A549 (cell line): ENCODE measurements at regions not wholly inside any gene's neighbourhood (a gene's known extent, or its start where the extent isn't known, plus 50 kb on each side); places are given as distances from the start of the nearest gene placed in this dataset.

Experiments
- ATAC-seq, 2 experiments: fragments of 200-7000 bp in 1 of 2; fragments of >200 bp in 1 of 2; cut with Nextera tagmentation in 1 of 2; cut with Tn5 transposase in 1 of 2; 3 replicates each; pipeline versions ENCODE4 v1.8.0 to v1.9.1; 2018 to 2020; ENCODE audit warnings: mild to moderate bottlenecking in 1 of 2, moderate library complexity in 1 of 2
- CTCF ChIA-PET: fragments of 300-600 bp; sonication (Branson Sonifier 250); formaldehyde crosslinking; extraction: SDS; loops from one replicate; lab custom pipeline; 2021; ENCODE audit warnings: antibody characterized with exemption, inconsistent platforms; lab: Yijun Ruan, JAX
- POLR2A ChIA-PET: fragments of 350-600 bp; formaldehyde crosslinking; extraction: SDS; loops from one replicate; lab custom pipeline; 2021; ENCODE audit warnings: antibody characterized with exemption, inconsistent platforms; lab: Yijun Ruan, JAX
- DNase-seq, 2 experiments: peaks; one replicate each; pipeline versions ENCODE4 v3.0.0 to v3.0.0-alpha.2; 2011 to 2016; ENCODE audit warnings: low read depth in 1 of 2, low spot score in 1 of 2
- FAIRE-seq: peaks from 2 replicates; lab custom pipeline; 2011; peaks lifted over from hg19 to GRCh38; lab: Jason Lieb, UNC
- H3K27ac ChIP-seq, 2 experiments: fragments of >200 bp; sonication (Bioruptor Twin); formaldehyde crosslinking; 3 replicates each; pipeline ENCODE4 v1.5.1; 2016 to 2017
- H3K4me1 ChIP-seq: fragments of >200 bp; sonication (Bioruptor Twin); formaldehyde crosslinking; 3 replicates; pipeline ENCODE4 v1.6.1; 2016
- H3K4me2 ChIP-seq: fragments of >200 bp; sonication (Bioruptor Twin); formaldehyde crosslinking; 3 replicates; pipeline ENCODE4 v1.6.1; 2016
- H3K4me3 ChIP-seq: fragments of >200 bp; sonication (Bioruptor Twin); formaldehyde crosslinking; 3 replicates; pipeline ENCODE4 v1.5.1; 2016
- H3K9me3 ChIP-seq: fragments of >200 bp; sonication (Bioruptor Twin); formaldehyde crosslinking; 3 replicates; pipeline ENCODE4 v1.6.1; 2016
- BHLHE40 ChIP-seq: IDR thresholded peaks from 2 replicates; pipeline ENCODE4 v1.6.1; 2012; ENCODE audit warnings: low read depth, low read length, inconsistent platforms
- CBX2 ChIP-seq: fragments of 200-600 bp; sonication (generic); IDR thresholded peaks from 2 replicates; pipeline ENCODE4 v1.6.1; 2016; ENCODE audit warnings: low read depth, mild to moderate bottlenecking, borderline replicate concordance
- CBX8 ChIP-seq: fragments of 200-600 bp; sonication (generic); IDR thresholded peaks from 2 replicates; pipeline ENCODE4 v1.6.1; 2016
- CEBPB ChIP-seq, 2 experiments: fragments of >200 bp in 1 of 2; sonication (Bioruptor Twin) in 1 of 2; formaldehyde crosslinking in 1 of 2; IDR thresholded peaks; 2 replicates each; pipeline ENCODE4 v1.6.1; 2012 to 2016
- CHD2 ChIP-seq: fragments of 150-350 bp; IDR thresholded peaks from 2 replicates; pipeline ENCODE4 v1.6.1; 2014; ENCODE audit warnings: low read length; ENCODE audit not compliant: partially characterized antibody
- E2F6 ChIP-seq: IDR thresholded peaks from 2 replicates; pipeline ENCODE4 v1.6.1; 2012; ENCODE audit warnings: low read depth, borderline replicate concordance
- EHF ChIP-seq: fragments of 250-450 bp; sonication (Bioruptor Pico); IDR thresholded peaks from 2 replicates; pipeline ENCODE4 v1.5.0; 2020; ENCODE audit warnings: mild to moderate bottlenecking
- EHMT2 ChIP-seq: fragments of 200-600 bp; sonication (generic); IDR thresholded peaks from 2 replicates; pipeline ENCODE4 v1.6.1; 2016; ENCODE audit warnings: antibody characterized with exemption, low read depth, mild to moderate bottlenecking, moderate library complexity
- EP300 ChIP-seq, 2 experiments: fragments of >200 bp; sonication (Bioruptor Twin); formaldehyde crosslinking; IDR thresholded peaks; 2 replicates in 1 of 2; 3 replicates in 1 of 2; pipeline ENCODE4 v1.6.1; 2016 to 2017
- ESRRA ChIP-seq: fragments of 150-350 bp; IDR thresholded peaks from 2 replicates; pipeline ENCODE4 v1.6.1; 2014; ENCODE audit warnings: mild to moderate bottlenecking, low read length, borderline replicate concordance
- FOSB ChIP-seq: fragments of 250-450 bp; sonication (Bioruptor Pico); IDR thresholded peaks from 2 replicates; pipeline ENCODE4 v1.5.0; 2020; ENCODE audit warnings: mild to moderate bottlenecking, moderate library complexity
- GATA3 ChIP-seq: IDR thresholded peaks from 2 replicates; pipeline ENCODE4 v1.6.1; 2012; ENCODE audit warnings: borderline replicate concordance
- HDAC2 ChIP-seq: fragments of 200-600 bp; sonication (generic); IDR thresholded peaks from 2 replicates; pipeline ENCODE4 v1.6.1; 2016
- HES2 ChIP-seq: fragments of >200 bp; sonication (Bioruptor Twin); formaldehyde crosslinking; IDR thresholded peaks from 2 replicates; pipeline ENCODE4 v1.6.1; 2016
- HEYL ChIP-seq: fragments of 250-450 bp; sonication (Bioruptor Pico); IDR thresholded peaks from 2 replicates; pipeline ENCODE4 v1.8.0; 2021; ENCODE audit warnings: mild to moderate bottlenecking, moderate library complexity
- HOXA7 ChIP-seq: fragments of 250-450 bp; sonication (Bioruptor Pico); IDR thresholded peaks from 2 replicates; pipeline ENCODE4 v1.5.0; 2020; ENCODE audit warnings: mild to moderate bottlenecking, moderate library complexity
- KDM5A ChIP-seq: fragments of 200-600 bp; sonication (generic); IDR thresholded peaks from 2 replicates; pipeline ENCODE4 v1.6.1; 2016; ENCODE audit warnings: antibody characterized with exemption, mild to moderate bottlenecking
- MAFK ChIP-seq: fragments of 450-650 bp; IDR thresholded peaks from 2 replicates; pipeline ENCODE4 v1.6.1; 2014; ENCODE audit not compliant: partially characterized antibody
- MAX ChIP-seq: IDR thresholded peaks from 2 replicates; pipeline ENCODE4 v1.6.1; 2012
- MAZ ChIP-seq: fragments of 150-350 bp; IDR thresholded peaks from 2 replicates; pipeline ENCODE4 v1.6.1; 2014; ENCODE audit warnings: antibody characterized with exemption, low read depth, low read length, borderline replicate concordance
- NFE2L2 ChIP-seq: fragments of 150-350 bp; conservative IDR thresholded peaks from 2 replicates; pipeline ENCODE4 v1.6.1; 2014; ENCODE audit warnings: low read length
- NR3C1 ChIP-seq: fragments of >200 bp; sonication (Bioruptor Twin); formaldehyde crosslinking; IDR thresholded peaks from 3 replicates; pipeline ENCODE4 v1.6.1; 2017
- PHF8 ChIP-seq: fragments of 200-600 bp; sonication (generic); IDR thresholded peaks from 2 replicates; pipeline ENCODE4 v1.6.1; 2016; ENCODE audit warnings: low read depth, mild to moderate bottlenecking, antibody characterized with exemption, moderate library complexity, borderline replicate concordance
- POLR2A ChIP-seq: IDR thresholded peaks from 2 replicates; pipeline ENCODE4 v1.6.1; 2012; ENCODE audit warnings: mild to moderate bottlenecking, low read length
- POLR2AphosphoS2 ChIP-seq: conservative IDR thresholded peaks from 2 replicates; pipeline ENCODE4 v1.6.1; 2012; ENCODE audit warnings: low read length, improper control_type of control experiment, inconsistent platforms
- RCOR1 ChIP-seq: fragments of 150-350 bp; IDR thresholded peaks from 2 replicates; pipeline ENCODE4 v1.6.1; 2014; ENCODE audit warnings: antibody characterized with exemption, low read length, low read depth
- RFX5 ChIP-seq: fragments of 450-650 bp; IDR thresholded peaks from 2 replicates; pipeline ENCODE4 v1.7.1; 2014; ENCODE audit warnings: antibody characterized with exemption, mild to moderate bottlenecking, moderate library complexity
- RNF2 ChIP-seq: fragments of 200-600 bp; sonication (generic); IDR thresholded peaks from 2 replicates; pipeline ENCODE4 v1.6.1; 2016; ENCODE audit warnings: low read depth, mild to moderate bottlenecking, antibody characterized with exemption, moderate library complexity, borderline replicate concordance
- TFCP2L1 ChIP-seq: fragments of 250-450 bp; sonication (Bioruptor Pico); IDR thresholded peaks from 2 replicates; pipeline ENCODE4 v1.5.0; 2021; ENCODE audit warnings: mild to moderate bottlenecking
- TP53 ChIP-seq: fragments of 250-450 bp; sonication (Bioruptor Pico); IDR thresholded peaks from 2 replicates; pipeline ENCODE4 v1.5.0; 2021; ENCODE audit warnings: mild to moderate bottlenecking, moderate library complexity
- ZNF302 ChIP-seq: fragments of 250-450 bp; sonication (Bioruptor Pico); IDR thresholded peaks from 2 replicates; pipeline ENCODE4 v1.9.0; 2021; ENCODE audit warnings: inconsistent platforms, mild to moderate bottlenecking, moderate library complexity
- ZSCAN20 ChIP-seq: fragments of 250-450 bp; sonication (Bioruptor Pico); IDR thresholded peaks from 2 replicates; pipeline ENCODE4 v1.8.0; 2022; ENCODE audit warnings: mild to moderate bottlenecking, moderate library complexity
- WGBS: methylation state at CpG from one replicate; pipeline ENCODE4 v1.1.6; 2017; ENCODE audit errors: missing lambda C conversion rate; 5-methylcytosine and 5-hydroxymethylcytosine counted together
- TF ChIP-seq, protein P1 (sequence below): IDR thresholded peaks from 2 replicates; pipeline ENCODE4 v1.6.1; 2012
- TF ChIP-seq, protein P2 (sequence below): fragments of >200 bp; sonication (Bioruptor Twin); formaldehyde crosslinking; IDR thresholded peaks from 3 replicates; pipeline ENCODE4 v1.5.1; 2016

DNA sequence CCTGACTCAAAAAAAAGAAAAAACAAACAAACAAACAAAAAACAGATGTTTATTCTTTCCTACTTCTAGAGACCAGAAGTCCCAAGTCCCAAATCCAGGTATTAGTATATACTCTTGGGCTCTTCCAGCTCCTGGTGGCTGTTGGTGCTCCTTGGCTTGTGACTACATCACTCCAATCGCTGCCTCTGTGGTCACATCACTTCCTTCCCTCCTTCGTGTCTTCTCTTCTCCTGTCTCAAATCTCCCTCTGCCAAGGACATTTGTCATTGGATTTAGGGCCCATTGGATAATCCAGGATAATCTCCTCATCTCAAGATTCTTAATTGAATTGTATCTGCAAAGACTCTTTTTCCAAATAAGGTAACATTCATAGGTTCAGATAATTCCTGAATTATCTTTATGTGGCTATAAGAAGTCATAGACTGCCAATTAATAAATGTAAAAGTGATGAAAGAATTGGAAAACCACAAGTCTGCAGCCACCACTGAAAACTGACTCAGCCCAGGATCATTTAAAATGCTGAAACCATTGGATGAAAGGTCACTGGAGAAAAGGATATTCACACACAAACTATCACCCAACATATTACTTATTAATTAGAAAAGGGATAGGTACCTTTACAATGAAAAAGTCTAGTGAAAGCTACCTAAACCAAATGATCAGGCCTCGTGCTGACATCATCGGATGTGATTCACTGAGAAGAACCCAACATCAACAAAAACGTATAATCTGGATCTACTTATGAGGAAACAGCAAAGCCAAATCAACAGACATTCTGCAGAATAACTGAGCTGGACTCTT, 67.1 kb downstream of the ZNF281 start (continued):
- TF ChIP-seq HEYL (CRISPR knock-in tag), result no peak
- TF ChIP-seq BHLHE40, result no peak
- TF ChIP-seq KDM5A, result no peak
- no peak for TF ChIP-seq ZSCAN20 (CRISPR knock-in tag)
- TF ChIP-seq, protein P1, sequence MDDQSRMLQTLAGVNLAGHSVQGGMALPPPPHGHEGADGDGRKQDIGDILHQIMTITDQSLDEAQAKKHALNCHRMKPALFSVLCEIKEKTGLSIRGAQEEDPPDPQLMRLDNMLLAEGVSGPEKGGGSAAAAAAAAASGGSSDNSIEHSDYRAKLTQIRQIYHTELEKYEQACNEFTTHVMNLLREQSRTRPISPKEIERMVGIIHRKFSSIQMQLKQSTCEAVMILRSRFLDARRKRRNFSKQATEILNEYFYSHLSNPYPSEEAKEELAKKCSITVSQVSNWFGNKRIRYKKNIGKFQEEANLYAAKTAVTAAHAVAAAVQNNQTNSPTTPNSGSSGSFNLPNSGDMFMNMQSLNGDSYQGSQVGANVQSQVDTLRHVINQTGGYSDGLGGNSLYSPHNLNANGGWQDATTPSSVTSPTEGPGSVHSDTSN, result no peak
- TF ChIP-seq CBX8, result no peak
- TF ChIP-seq CBX2, result no peak

DNA sequence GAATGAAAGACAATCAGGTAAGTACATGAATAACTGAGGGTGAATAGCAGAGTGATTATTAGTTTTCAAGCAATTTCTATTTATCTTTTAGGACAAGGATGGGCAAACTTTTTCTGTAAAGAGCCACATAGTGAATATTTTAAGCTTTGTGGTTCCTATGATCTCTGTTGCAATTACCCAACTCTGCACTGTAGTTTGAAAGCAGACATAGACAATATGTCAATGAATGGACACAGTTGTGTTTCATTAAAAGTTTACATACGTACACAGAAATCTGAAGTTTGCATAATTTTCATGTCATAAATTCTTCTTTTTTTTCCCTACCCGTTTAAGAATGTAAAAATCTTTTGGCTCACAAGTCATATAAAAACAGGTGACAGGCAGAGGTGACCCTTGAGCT, 71.4 kb downstream of the ZNF281 start:
- DNase-seq (no peak), FAIRE-seq (no peak), ATAC-seq (no peak)
- Histone ChIP-seq H3K4me3 (no peak overlapping the region), H3K4me1 (peaks cover 63% of the 10 kb centered on the region), H3K9me3 (no peaks in the 10 kb centered on the region), H3K4me2 (no peak overlapping the region), H3K27ac (peak overlapping the region; percentile 60 to 82; a peak in 4 of 6 replicates)
- no peak for TF ChIP-seq MAX
- TF ChIP-seq TFCP2L1 (CRISPR knock-in tag), result no peak
- TF ChIP-seq RFX5, result no peak
- TF ChIP-seq GATA3, result no peak
- no peak for TF ChIP-seq HOXA7 (CRISPR knock-in tag)
- TF ChIP-seq MAZ, result no peak
- no peak for TF ChIP-seq FOSB
- no peak for TF ChIP-seq EHMT2
- WGBS, result 61% methylated on average over 2 of the region's 2 CpGs
- ChIA-PET CTCF (interaction anchor here (1.3 kb wide), 1 partner anchor 27 kb away, joined by 3 read pairs; no protein-coding TSS in a partner anchor), POLR2A (no interaction called here)

DNA sequence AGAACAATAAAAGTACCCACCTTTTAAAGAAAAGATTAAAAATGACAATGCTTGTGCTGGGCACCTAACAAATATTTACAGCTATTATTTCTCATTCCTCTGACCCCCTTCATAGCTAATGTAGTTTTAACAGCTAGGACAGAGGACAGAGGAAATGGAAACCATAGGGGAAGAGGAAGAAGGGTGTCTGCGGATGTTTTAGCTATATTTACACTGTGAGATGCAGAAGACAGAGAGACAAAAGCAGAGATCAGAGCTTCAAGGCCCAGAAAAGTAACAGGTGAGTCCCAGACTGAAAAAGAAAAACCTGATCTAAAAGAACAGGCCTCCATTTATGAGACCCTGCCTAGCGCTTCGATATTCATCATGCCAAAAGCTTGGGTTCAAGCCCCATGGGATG, 72.0 kb downstream of the ZNF281 start:
- no peak for FAIRE-seq
- no peak for ATAC-seq
- WGBS, result 90% methylated on average over 3 of the region's 3 CpGs

DNA sequence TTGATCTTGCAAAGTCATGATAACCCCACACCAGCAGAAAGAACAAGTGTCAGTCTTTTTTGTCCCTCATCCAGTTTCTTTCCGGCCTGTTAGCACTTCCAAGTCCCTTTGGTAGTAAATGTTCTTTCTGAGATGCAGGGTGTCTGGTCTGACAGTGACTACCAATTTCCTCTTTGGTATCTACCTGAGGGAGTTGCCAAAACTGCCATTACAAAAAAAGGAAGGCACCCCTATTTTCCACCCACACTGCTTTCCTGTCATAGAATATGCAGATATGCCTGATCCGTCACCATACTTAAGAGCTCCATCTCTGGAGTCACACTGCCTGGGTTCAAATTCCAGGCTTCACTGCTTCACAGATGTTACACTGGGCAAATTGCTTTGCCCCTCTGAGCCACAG, 72.4 kb downstream of the ZNF281 start:
- FAIRE-seq (no peak), ATAC-seq (no peak), DNase-seq (no peak)
- no peaks in the 10 kb centered on the region for H3K9me3 ChIP-seq
- WGBS, result 83% methylated on average over 2 of the region's 2 CpGs
- H3K4me1 ChIP-seq, result peaks cover 54% of the 10 kb centered on the region
- H3K4me2 ChIP-seq, result peak overlapping the region; percentile 57; the same call in 2 of the 3 replicates
- peak overlapping the region; percentile 60 to 82 for H3K27ac ChIP-seq
- ChIA-PET POLR2A (no interaction called here), CTCF (interaction anchor here (0.9 to 1.2 kb wide), 2 partner anchors 21 to 173 kb away, joined by 3 to 6 read pairs; no protein-coding TSS in a partner anchor)
- no peak overlapping the region for H3K4me3 ChIP-seq
- TF ChIP-seq ZNF302, result no peak
- no peak for TF ChIP-seq TP53 (CRISPR knock-in tag)
- no peak for TF ChIP-seq TFCP2L1 (CRISPR knock-in tag)
- no peak for TF ChIP-seq EP300 (IDR thresholded peaks at IDR 0.05)
- no peak for TF ChIP-seq ESRRA
- TF ChIP-seq CHD2, result no peak
- TF ChIP-seq RNF2, result no peak
- TF ChIP-seq MAFK, result no peak
- no peak for TF ChIP-seq HES2
- TF ChIP-seq, protein P2, sequence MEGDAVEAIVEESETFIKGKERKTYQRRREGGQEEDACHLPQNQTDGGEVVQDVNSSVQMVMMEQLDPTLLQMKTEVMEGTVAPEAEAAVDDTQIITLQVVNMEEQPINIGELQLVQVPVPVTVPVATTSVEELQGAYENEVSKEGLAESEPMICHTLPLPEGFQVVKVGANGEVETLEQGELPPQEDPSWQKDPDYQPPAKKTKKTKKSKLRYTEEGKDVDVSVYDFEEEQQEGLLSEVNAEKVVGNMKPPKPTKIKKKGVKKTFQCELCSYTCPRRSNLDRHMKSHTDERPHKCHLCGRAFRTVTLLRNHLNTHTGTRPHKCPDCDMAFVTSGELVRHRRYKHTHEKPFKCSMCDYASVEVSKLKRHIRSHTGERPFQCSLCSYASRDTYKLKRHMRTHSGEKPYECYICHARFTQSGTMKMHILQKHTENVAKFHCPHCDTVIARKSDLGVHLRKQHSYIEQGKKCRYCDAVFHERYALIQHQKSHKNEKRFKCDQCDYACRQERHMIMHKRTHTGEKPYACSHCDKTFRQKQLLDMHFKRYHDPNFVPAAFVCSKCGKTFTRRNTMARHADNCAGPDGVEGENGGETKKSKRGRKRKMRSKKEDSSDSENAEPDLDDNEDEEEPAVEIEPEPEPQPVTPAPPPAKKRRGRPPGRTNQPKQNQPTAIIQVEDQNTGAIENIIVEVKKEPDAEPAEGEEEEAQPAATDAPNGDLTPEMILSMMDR, result no peak
- no peak for TF ChIP-seq MAZ

More for the DNA sequence above, 72.0 kb downstream of the ZNF281 start:
- peaks cover 58% of the 10 kb centered on the region for H3K4me1 ChIP-seq
- H3K4me3 ChIP-seq, result no peak overlapping the region
- TF ChIP-seq EHF (CRISPR knock-in tag), result no peak
- no peak for TF ChIP-seq BHLHE40
- no peak for TF ChIP-seq CEBPB (IDR thresholded peaks at IDR 0.05)
- no peak for TF ChIP-seq POLR2AphosphoS2
- TF ChIP-seq RCOR1, result no peak
- no peak for TF ChIP-seq RFX5
- TF ChIP-seq PHF8, result no peak
- TF ChIP-seq EHMT2, result no peak
- TF ChIP-seq NFE2L2, result no peak
- no peak for TF ChIP-seq HDAC2
- no peak for TF ChIP-seq NR3C1
- TF ChIP-seq E2F6, result no peak
- TF ChIP-seq POLR2A, result no peak
- no peak overlapping the region; the same call in 2 of the 3 replicates for H3K4me2 ChIP-seq
- ChIA-PET POLR2A (no interaction called here), CTCF (interaction anchor here (0.9 to 1.3 kb wide), 3 partner anchors 20 to 173 kb away, joined by 3 to 6 read pairs (median 3); no protein-coding TSS in a partner anchor)
- H3K9me3 ChIP-seq, result no peaks in the 10 kb centered on the region
- no peak for DNase-seq
- peak overlapping the region; percentile 60 to 82 for H3K27ac ChIP-seq
